Fibroblast of skin of right quadriceps (primary cell): ENCODE measurements at regions not wholly inside any gene's neighbourhood (a gene's known extent, or its start where the extent isn't known, plus 50 kb on each side); places are given as distances from the start of the nearest gene placed in this dataset.

Source experiments
- DNase-seq: peaks from one replicate; pipeline ENCODE4 v3.0.0-alpha.2; 2013

DNA sequence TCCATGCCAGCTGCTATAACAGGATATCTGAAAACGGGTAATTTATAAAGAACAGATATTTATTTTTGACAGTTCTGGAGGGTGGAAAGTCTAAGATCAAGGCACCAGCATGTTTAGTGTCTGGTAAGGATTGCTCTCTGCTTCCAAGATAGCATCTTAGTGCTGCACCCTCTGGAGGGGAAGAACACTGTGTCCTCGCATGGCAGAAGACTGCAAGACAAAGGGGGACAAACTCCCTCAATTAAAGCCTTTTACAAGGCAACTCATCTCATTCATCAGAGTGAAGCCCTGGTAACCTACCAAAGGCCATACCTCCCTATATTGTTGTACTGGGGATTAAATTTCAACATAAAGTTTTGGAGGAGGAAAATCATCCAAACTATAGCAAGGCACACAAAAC lies 298.9 kb upstream of the EDIL3 start:
- no peak for DNase-seq

DNA sequence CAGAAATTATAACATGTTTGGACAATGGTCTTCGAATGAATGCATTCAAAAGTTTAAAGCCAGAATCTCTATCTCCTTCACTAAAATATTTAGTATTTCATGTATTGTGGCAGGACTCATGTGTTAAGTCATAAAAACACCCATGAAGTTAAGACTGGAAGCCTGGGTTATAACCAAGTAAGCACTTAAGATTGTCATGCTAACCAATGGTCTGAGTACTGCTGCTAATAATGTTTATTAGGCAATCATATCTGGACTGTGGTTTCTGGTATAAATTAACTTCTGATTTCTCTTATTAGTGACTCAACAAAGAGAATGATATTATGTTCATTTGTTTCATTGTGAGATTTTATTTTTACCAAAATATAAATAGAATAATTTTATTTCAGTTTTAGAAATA lies 297.9 kb upstream of the EDIL3 start:
- DNase-seq, result peak; percentile 30

DNA sequence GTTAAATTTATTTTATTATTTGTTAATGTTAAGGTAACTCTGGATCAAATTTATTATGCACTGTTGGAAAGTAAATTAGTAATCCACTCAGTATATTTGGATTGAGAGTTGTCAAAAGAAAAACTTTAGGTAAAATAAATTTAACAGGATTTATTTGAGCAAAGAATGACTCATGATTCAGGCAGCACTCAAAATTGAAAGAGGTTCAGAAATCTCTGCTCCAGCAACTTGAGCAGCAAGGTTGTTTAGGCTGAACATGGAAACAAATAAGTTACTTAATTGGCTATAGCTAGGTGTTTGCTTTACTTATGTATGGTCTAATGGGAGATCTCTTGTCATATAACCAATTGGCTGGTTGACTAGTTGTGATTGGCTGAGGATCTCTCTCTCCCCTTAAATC lies 296.2 kb upstream of the EDIL3 start:
- no peak for DNase-seq

DNA sequence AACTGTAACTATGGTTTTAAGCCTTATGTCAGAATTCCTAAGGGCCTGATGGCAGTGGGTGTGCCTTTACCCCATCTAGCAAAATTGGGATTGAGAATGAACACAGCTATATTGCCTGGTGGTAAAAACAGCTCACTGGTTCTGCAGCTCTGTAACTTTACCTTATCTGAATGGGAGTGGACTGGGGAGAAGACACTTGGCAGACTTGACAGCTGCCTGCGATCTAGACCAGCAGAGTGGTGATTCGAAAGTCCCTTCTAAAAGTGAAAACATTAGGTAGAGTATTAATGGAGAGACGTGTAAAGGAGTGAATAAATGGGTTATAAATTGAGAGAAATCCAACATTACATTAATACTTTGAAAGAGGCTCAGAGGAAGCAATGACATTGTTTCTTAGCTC lies 289.1 kb upstream of the EDIL3 start:
- DNase-seq, result no peak

DNA sequence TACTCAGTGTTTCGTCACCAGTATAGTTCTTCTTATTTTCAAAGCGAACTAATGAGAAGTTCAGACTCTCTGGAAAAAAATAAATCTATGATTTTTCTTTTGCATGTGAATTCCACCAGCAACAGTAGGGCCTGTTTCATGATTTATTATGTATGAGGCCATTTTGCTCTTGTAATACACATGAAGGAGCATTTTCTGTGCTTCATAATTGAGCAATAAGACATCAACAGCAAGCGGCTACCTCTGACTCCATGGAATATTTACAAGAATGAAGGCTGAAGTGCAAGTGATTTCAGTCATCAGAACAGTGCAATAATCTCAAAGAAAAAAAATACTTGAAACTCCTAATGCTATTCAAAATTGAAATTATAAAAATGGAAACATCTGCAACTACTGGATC lies 282.9 kb upstream of the EDIL3 start:
- DNase-seq, result no peak

DNA sequence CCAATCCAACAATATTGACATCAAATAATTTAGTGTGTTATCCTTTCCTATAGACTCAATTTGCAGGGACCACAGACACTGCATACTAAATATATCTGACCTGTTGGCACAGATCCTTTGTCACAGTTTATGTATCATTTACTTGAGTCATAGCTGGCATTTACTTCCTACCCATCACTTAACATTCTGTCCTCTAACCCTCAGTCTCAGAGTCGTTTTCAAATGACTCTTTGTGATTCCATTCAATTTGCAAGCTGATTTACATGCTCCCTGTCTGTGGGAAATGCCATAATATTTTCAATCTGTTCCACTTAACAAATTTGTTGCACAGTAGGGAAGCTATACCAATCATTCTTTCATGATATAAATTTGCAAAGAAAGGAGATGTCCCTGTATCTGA lies 265.7 kb upstream of the EDIL3 start:
- no peak for DNase-seq

DNA sequence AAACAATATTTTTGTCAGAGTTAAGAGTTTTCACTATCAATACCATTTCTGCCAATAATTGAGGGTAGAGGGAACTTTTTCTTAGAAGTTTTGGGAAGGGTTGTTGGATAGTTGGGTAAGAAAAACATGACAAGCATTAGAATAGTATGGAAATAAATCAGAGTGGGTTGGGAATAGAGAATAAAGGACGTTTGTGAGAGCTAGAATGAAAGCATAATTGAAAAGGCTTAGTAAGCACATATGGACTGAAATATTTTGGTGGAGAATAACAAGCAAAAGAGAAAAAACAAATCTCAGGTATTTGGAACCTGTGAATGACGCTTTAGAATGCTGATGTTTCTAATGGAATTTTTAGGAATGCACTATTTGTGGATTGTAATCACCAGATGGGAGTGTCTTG lies 262.9 kb upstream of the EDIL3 start:
- no peak for DNase-seq

DNA sequence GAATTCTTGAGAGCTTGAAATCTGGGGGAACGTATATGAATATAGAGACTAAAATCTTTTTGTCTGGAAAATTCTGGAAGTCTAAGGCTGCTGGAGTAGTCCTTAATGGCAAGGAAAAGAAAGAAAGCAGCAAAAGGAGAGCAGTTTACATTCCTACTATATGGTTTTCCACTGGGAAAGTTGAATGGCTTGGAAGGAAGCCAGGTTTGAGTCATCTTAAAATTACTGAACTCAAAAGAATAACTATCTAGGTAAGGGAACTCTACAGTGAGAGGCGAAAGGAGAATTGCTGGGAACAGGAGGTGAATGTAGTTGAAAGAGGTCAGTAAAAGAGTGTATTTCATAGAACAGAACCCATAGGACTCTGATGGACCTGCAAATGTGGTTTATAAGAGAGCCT lies 258.1 kb upstream of the EDIL3 start:
- peak; percentile 70 for DNase-seq

DNA sequence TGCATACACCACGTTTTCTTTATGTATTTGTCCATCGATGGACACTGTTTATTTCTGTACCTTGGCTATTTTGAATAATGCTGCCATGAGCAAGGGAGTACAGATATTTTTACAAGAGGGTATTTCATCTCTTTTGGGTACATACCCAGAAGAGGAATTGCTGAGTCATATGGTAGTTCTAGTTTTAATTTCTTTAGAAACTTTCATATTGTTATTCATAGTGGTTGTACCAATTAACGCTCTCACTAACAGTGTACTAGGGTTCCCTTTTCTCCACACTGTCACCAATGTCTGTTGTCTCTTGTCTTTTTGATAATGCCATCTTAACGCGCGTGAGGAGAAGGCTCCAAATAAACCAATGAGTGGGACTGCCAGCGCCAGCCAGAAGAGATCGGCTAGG lies 257.6 kb upstream of the EDIL3 start:
- no peak for DNase-seq

DNA sequence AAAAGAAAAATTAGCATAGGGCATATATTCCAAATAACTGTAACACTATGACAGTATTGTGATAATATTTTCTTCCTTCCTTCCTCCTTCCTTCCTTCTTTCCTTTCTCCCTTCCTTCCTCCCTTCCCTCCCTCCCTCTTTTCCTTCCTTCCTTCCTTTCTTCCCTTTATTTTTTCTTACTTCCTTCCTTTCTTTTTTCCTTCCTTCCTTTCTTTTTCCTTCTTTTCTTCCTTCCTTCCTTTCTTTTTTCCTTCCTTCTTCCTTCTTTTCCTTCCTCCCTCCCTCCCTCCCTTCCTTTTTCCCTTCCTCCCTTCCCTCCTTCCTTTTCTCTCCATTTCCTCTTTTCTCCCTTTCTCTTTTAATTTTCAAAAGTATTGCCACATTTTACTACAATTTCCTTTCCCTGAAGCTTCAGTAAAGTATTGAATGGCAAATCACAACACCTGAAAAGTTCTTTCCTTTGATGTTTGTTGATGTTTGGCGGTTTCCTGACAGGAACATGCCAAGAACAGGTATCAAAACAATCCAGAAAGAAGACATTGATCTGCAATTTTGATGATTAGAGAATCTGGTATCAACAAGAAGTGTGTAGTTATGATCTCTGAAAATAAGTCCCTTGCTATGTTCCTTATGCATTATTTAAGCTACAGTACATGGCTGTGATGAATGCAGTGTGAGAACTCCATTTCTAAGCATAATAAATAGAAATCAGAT lies 253.1 kb upstream of the EDIL3 start:
- no peak for DNase-seq

DNA sequence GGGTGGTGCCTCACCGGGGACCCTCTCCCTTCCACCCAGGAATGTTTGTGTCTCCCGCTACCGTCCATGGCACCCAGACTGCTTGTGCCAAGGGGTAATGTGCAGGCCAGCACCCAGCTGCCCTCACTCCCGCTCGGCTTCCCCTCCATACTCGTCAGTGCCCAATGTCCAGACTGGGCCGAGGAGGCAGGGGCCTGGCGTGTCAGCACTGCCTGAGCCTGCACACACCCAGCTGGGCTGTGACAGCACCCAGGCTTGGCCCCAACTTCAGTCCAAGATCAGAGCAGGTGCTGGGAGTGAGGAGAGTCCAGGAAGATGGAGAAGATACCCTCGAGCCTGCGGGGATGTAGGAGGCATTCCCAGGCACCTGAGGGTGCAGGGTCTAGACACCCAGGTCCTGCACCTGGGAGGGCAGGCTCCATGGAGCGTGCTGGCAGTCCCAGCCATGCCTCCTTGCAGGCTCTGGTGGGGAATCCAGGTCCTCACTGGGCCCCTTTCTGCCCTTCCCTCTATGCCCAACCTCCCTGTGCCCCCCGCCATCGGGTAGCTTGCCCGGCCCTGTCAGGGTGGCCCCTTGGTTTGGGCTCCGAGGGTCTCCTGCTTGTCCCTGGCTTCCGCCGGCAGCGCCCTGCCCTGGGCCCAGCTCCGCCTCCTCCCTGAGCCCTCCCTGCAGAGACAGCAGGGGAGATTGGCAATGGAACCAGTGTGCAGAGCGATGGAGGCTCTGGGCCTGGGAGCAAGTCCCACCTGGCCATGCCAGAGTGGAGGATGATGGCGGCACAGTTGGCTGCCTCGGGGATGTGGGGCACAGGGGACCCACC lies 250.8 kb upstream of the EDIL3 start:
- no peak for DNase-seq

DNA sequence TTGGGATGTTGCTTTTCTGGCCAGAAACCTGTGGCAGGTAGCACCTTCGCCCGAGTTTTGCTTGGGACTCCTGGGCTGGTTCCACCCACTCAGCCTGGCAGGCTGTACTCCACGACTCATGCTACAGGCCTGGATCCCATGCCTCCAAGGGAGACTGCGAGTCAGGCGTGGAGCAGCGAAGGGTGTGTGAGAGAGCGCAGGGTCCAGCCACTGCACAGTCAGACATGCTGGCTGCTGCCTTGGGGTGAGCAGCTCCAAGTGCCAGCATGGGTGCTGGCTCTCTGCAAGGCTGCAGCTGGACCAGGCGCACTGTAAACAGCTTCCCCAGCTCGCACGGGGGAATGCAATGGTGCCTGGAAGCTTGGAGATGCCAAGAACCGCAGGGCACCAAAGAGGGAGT lies 249.6 kb upstream of the EDIL3 start:
- DNase-seq, result no peak

DNA sequence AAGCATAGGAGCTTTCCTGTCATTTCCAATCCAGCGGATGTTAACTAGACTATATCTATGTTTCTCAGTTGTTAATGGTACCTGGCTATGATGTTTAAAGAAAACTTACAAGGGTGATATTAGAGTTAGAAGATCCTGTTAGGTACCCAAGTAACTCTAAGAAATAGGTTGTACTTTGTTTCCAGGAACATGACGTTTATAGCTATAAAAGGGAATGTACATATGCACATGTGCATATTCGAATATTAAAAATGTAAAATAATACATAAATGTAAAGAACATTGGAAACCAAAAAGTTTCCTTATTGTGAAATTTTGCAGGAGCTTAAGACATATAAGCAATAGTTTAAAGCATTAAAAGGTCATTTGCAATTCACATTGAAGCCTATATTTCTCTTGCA lies 247.7 kb upstream of the EDIL3 start:
- DNase-seq, result no peak

DNA sequence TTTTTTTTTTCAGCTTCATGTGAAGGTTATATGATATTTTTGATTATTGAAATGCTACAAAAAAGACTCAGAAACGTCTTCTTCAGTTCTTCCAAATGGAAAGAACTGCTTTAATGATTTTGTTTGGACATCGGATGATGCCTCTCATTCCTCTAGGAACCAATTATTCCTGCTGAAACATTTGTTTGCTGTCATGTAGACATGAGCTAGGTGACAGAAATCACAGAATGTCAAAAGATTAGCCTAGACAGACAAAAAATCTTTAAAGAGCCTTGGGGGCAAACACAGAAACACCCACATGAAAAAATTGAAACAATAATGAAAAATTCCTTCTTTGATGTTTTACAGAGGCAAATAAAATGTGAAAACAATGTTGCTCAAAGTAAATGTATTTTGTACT lies 244.2 kb upstream of the EDIL3 start:
- DNase-seq, result no peak

DNA sequence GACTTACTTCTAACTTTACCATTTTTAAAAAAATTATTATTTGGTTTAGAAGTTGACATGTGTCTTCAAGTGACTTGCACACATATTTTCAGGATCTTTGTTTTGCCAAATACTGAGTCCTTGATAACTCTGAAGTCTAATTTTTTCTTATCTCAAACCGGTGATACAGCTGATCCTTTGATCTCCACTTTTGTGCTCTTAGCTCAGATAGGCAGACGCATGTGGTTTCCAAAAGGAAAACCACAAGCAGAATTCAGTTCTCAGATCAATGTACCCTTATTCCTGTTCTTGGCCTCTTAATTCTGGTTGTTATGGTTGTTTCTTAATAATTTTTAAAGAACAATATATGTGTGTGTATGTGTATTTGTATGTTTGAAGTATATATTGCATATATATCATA lies 238.3 kb upstream of the EDIL3 start:
- DNase-seq, result no peak

DNA sequence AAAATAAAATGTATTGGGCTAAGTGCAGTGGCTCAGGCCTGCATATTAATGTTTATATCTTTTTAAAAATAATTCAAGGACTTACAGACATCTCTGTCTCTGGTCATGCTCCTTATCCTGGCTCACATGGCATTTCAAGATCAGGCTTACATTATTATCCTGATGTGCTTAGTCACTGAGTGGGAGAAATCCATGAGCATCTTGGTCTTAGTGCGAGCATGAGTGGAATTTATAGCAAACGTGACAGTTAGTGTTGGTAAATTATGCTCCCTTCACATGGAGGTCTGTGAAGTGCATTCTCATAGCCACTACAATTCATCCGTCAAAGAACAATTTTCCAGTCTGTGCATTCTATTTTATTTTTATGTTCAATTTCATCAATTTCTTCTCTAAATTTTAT lies 237.8 kb upstream of the EDIL3 start:
- no peak for DNase-seq

DNA sequence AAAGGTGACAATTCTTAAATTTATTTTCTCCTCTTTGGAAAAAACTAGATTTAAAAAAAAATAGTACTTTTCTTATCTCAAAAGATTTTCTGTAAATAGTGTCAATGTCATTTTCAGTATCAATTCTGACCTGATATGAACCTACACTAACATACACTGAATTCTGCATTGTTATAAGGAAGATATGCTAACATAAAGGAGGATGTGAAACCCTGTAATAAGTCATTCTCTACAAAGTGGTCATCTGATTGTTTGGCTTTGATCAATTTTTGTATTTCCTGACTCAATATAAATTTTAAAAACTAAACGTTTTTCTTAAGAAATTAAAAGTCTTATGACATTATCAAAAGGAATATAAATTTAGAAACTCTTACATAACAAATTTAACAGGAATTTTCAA lies 233.6 kb upstream of the EDIL3 start:
- no peak for DNase-seq

DNA sequence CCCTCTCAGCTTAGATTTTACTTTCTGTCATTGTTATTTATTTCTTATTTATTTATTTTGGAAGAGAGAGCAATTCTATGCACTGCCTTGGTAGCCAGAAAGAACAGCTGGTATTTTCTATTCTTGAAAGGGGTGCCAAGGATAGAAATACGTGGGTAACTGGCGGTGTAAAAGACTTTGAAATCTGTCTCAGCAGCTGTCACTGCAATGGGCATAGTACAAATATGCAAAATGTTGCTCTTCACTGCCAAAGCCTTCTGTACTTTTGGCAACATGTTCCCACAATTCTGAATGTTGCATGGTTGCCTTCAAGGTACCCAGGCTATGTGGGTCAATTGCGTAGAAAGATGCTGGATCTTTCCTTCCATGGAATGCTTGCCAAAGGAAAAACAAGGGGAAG lies 230.2 kb upstream of the EDIL3 start:
- DNase-seq, result no peak

DNA sequence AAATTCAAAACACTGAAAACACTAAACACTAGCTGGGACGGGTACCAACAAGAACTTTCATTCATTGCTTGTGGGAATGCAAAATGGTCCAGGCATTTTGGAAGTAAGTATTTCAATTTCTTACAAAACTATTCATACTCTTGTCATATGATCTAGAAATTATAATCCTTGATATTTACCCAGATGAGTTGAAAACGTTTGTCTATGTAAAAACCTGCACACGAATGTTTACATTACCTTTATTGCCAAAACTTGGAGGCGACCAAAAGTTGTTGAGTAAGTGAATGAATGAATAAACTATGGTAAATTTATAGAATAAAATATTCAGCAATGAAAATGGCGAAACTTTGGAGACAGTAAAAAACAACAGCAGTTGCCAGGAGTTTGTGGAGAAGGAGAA lies 222.1 kb upstream of the EDIL3 start:
- no peak for DNase-seq

DNA sequence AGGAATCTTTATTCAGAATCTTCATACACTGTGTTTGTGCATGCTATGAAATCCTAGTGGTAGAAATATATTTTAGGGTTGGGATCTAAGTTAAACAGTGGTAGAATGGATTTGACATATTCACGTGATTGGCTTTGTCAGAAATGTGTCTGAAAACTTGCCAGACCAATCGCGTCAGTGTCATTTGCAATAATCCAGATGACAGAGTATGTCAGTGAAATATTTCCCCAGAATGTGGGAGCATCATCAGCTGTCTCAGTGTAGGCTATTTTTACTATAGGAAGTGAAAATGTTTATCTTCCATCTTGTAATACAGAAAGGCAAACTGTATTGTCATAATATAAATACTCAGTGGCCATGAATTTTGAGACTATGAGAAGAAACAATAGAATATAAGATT lies 220.6 kb upstream of the EDIL3 start:
- peak; percentile 11 for DNase-seq

DNA sequence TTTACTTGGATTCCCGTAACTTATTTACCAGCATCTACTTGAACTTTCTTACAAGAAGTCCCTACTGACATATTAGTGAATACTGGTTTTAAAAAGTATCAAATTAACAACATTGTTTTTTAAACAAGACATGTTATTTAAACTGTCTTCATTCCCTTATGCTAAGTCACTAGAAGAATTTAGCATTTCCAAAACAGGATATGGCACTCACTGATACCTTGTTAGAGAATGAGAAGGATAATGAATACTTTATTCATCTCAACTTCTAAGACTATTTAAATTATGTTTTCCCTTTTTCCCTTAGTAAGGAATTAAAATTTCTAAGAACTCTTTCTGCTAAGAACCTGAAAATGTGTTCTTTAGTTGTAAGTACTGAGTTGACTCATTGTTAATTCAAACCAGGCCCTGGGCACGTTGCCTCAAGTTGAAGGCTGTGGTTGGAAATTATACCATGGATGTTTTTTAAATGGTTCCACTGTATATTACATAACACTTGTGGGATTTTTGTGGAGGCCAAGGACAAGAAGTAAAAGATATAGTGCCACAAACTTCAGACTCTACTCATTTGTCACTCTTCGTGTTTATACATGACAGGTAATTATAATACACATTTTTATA lies 219.0 kb upstream of the EDIL3 start:
- DNase-seq, result peak; percentile 96

DNA sequence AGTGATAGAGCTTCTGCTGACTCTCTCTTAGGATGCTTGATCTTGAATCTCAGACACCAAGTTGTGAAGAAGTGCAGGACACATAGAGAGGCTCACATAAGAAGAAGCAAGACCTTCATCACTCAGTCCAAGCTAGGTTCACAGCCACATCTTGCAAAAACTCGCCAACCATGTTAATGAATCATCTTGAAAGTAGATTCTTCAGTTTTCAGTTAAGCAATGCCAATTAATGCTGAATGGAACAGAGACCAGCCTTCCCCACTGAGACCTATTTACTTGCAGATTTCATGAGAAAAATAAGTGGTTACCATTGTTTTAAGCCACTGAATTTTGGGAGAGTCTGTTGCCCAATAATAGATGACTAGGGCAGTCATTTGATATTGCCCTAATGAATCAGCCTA lies 217.7 kb upstream of the EDIL3 start:
- DNase-seq, result peak; percentile 15

DNA sequence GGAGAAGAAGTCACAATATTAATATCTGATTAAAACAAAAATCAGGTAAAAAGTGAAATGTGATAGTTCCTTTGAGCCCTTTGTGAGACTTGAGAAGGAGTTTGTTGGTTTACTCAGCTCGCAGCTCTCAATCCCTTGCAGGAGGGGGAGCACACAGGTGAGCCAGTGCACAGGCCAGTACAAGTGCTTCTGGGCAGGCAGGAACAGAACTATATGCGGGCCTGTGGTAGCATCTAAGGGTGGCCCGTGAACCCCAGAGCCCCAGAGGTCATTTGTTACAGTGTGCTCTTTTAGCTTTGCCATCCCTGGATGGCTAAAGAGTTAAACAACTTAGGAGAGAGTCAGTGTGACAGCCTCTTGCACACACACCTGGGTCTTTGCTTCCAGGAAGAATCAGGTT lies 215.3 kb upstream of the EDIL3 start:
- no peak for DNase-seq

DNA sequence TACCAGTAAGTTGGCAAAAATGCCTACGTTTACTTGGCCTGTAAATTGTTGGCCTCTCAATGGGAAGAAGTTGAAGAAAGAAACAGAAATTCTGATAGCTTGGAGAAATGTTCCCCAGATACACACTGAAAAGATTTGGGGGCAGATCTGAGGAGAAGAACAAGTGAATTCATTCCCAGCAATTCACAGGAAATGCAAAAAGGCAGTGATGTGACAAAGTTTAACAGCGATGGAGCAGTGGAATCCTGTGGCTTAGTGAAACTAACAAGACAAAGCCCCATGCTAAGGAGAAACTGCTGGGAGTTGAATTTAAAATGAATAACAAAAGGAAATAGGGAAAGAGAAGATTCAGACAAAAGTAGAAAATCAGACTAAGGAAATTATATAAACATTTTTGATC lies 213.2 kb upstream of the EDIL3 start:
- DNase-seq, result no peak
